Loucy (cell line): ENCODE measurements at regions not wholly inside any gene's neighbourhood (a gene's known extent, or its start where the extent isn't known, plus 50 kb on each side); places are given as distances from the start of the nearest gene placed in this dataset.

Source experiments
- H2AFZ ChIP-seq: fragments of 200-600 bp; sonication (generic); 2 replicates; pipeline ENCODE4 v1.6.0; 2016; ENCODE audit warnings: antibody characterized with exemption, mild to moderate bottlenecking, low read length, moderate library complexity
- H3F3A ChIP-seq: fragments of 200-600 bp; 2 replicates; pipeline ENCODE4 v1.6.0; 2016; ENCODE audit warnings: antibody characterized with exemption, low read depth, mild to moderate bottlenecking
- H3K27me3 ChIP-seq: fragments of 200-600 bp; sonication (generic); 2 replicates; pipeline ENCODE4 v1.6.1; 2014; ENCODE audit warnings: low read length, mild to moderate bottlenecking; ENCODE audit not compliant: insufficient read depth, poor library complexity, severe bottlenecking
- H3K36me3 ChIP-seq: fragments of 200-600 bp; sonication (generic); 2 replicates; pipeline ENCODE4 v1.6.1; 2016; ENCODE audit warnings: low read length; ENCODE audit not compliant: insufficient read depth
- H3K4me1 ChIP-seq: fragments of 200-600 bp; sonication (generic); 2 replicates; pipeline ENCODE4 v1.5.1; 2014; ENCODE audit warnings: low read length, mild to moderate bottlenecking; ENCODE audit not compliant: insufficient read depth, poor library complexity, severe bottlenecking
- H3K4me2 ChIP-seq: fragments of 200-600 bp; sonication (generic); 2 replicates; pipeline ENCODE4 v1.6.0; 2014; ENCODE audit warnings: antibody characterized with exemption, low read length, low read depth, mild to moderate bottlenecking; ENCODE audit not compliant: poor library complexity, severe bottlenecking
- H3K4me3 ChIP-seq: fragments of 200-600 bp; sonication (generic); 2 replicates; pipeline ENCODE4 v1.5.1; 2014; ENCODE audit warnings: low read length, mild to moderate bottlenecking, mixed read lengths; ENCODE audit not compliant: poor library complexity, severe bottlenecking
- H3K79me2 ChIP-seq: fragments of 200-600 bp; sonication (generic); 2 replicates; pipeline ENCODE4 v1.6.1; 2014; ENCODE audit warnings: low read length; ENCODE audit not compliant: insufficient read depth
- H3K9ac ChIP-seq: fragments of 200-600 bp; sonication (generic); 2 replicates; pipeline ENCODE4 v1.6.0; 2014; ENCODE audit warnings: mild to moderate bottlenecking, low read depth, low read length, moderate library complexity; ENCODE audit not compliant: poor library complexity, severe bottlenecking
- H3K9me2 ChIP-seq: fragments of 200-600 bp; sonication (generic); replicated peaks from 2 replicates; pipeline ENCODE4 v1.6.1; 2016; ENCODE audit warnings: low read depth, low read length, mixed read lengths
- H3K9me3 ChIP-seq: fragments of 200-600 bp; sonication (generic); 2 replicates; pipeline ENCODE4 v1.6.1; 2014; ENCODE audit warnings: mild to moderate bottlenecking, antibody characterized with exemption, low read length, low read depth; ENCODE audit not compliant: insufficient read depth
- H4K20me1 ChIP-seq: fragments of 200-600 bp; sonication (generic); 2 replicates; pipeline ENCODE4 v1.6.0; 2014; ENCODE audit warnings: antibody characterized with exemption, low read length, mild to moderate bottlenecking; ENCODE audit not compliant: insufficient read depth, poor library complexity, severe bottlenecking
- EZH2phosphoT487 ChIP-seq: fragments of 200-600 bp; IDR thresholded peaks from 2 replicates; pipeline ENCODE4 v1.6.1; 2018; ENCODE audit warnings: antibody characterized with exemption, mild to moderate bottlenecking, moderate library complexity, borderline replicate concordance
- TF ChIP-seq, protein P1 (sequence below): fragments of 200-600 bp; sonication (generic); conservative IDR thresholded peaks from 2 replicates; pipeline ENCODE4 v1.5.1; 2014; ENCODE audit warnings: mild to moderate bottlenecking, antibody characterized with exemption, low read length

DNA sequence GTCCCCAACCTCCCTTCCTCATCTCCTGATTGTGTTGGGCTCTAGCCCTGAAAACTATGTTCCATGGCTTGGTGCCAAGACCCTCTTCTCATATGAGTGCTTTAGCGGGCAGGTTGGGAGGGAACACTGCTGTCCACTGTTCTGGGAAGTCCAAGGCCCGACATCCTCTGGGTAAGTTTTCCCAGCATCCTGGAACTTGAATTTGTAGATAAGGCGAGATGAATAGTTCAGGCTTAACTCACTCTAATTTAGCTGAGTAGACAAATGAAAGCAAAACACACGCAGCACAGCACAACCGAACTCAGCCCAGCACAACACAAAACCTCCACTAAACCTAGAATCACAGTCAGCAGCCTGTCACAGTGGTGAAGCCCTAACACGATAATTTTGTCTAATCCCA is 95.3 kb upstream of the SLC28A3 start:
- no peaks in the 10 kb centered on the region for H3F3A ChIP-seq
- no peaks in the 10 kb centered on the region for H3K36me3 ChIP-seq
- H3K4me1 ChIP-seq = no peaks in the 10 kb centered on the region
- no peaks in the 10 kb centered on the region for H3K79me2 ChIP-seq
- TF ChIP-seq, protein P1, sequence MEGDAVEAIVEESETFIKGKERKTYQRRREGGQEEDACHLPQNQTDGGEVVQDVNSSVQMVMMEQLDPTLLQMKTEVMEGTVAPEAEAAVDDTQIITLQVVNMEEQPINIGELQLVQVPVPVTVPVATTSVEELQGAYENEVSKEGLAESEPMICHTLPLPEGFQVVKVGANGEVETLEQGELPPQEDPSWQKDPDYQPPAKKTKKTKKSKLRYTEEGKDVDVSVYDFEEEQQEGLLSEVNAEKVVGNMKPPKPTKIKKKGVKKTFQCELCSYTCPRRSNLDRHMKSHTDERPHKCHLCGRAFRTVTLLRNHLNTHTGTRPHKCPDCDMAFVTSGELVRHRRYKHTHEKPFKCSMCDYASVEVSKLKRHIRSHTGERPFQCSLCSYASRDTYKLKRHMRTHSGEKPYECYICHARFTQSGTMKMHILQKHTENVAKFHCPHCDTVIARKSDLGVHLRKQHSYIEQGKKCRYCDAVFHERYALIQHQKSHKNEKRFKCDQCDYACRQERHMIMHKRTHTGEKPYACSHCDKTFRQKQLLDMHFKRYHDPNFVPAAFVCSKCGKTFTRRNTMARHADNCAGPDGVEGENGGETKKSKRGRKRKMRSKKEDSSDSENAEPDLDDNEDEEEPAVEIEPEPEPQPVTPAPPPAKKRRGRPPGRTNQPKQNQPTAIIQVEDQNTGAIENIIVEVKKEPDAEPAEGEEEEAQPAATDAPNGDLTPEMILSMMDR = no peak
- TF ChIP-seq EZH2phosphoT487 = no peak
- H3K27me3 ChIP-seq = no peaks in the 10 kb centered on the region
- H4K20me1 ChIP-seq = no peaks in the 10 kb centered on the region
- H3K4me2 ChIP-seq = no peak overlapping the region
- no peak overlapping the region for H3K4me3 ChIP-seq
- no peak overlapping the region for H3K9ac ChIP-seq
- no peaks in the 10 kb centered on the region for H3K9me2 ChIP-seq
- no peaks in the 10 kb centered on the region; the same call in 1 of the 2 replicates for H3K9me3 ChIP-seq
- H2AFZ ChIP-seq = no peak overlapping the region

DNA sequence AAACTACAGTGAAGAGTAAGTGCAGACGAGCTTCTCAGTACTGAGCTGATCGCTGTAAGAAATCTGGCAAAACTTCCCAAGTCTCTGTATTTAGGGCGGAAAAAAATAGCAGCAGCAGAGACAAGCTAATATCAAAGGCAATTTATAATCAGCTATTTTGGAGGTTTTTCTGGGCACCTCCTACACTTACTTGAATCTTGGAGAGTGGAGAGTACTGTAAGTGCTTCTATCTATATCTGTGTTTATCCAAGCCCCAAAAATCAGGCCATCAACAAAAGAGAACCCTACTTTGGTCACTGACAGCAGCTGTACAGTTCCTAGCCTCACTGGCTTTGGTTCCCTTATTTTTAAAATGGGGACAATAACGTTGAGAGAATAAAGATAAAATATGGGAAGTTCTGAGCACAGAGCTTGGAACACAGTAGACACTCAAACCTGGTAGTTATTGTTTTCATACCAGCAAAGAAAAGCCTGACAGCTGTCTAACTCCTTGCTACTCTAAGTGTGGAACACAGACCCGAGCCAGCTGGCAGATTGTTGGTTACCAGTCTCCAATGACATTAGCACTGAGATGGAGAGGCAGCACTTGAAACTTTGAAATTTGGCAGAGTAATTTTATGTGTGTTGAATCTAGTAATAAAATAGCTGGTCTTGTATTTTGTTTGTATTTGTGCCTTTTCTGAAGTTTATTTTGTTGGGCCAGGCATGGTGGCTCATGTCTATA is 96.0 kb upstream of the SLC28A3 start:
- Histone ChIP-seq H4K20me1 (no peaks in the 10 kb centered on the region), H3K4me1 (no peaks in the 10 kb centered on the region)

DNA sequence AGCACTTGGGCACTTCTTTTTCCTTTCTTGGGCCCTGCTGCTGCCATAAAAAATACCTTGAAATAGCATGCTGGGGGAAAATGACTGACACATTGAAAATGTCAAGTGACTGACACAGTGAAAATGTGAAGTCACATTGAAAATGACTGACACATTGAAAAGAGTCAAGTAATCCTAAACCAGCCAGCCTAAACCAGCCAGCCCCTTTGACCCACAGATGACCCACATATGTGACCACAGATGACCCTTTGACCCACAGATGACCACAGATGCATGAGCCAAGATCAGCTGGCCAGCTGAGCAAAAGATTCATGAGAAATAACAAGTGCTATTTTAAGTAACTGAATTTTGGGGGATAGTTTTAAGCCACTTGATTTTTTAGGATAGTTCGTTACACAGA is 97.8 kb upstream of the SLC28A3 start:
- Histone ChIP-seq H3K9me3 (no peaks in the 10 kb centered on the region; the same call in 1 of the 2 replicates), H3K4me2 (no peak overlapping the region), H3K9me2 (no peaks in the 10 kb centered on the region), H2AFZ (no peak overlapping the region), H3K36me3 (no peaks in the 10 kb centered on the region), H4K20me1 (no peaks in the 10 kb centered on the region), H3K79me2 (no peaks in the 10 kb centered on the region), H3K9ac (no peak overlapping the region), H3F3A (no peaks in the 10 kb centered on the region), H3K4me3 (no peak overlapping the region), H3K4me1 (no peaks in the 10 kb centered on the region), H3K27me3 (no peaks in the 10 kb centered on the region)
- TF ChIP-seq, protein P1 = no peak
- no peak for TF ChIP-seq EZH2phosphoT487

More for the DNA sequence above, 96.0 kb upstream of the SLC28A3 start:
- Histone ChIP-seq H3K4me2 (no peak overlapping the region), H3K9me2 (no peaks in the 10 kb centered on the region), H3K27me3 (no peaks in the 10 kb centered on the region), H3K79me2 (no peaks in the 10 kb centered on the region), H3K36me3 (no peaks in the 10 kb centered on the region), H3F3A (no peaks in the 10 kb centered on the region), H2AFZ (no peak overlapping the region), H3K9me3 (no peaks in the 10 kb centered on the region; the same call in 1 of the 2 replicates), H3K9ac (no peak overlapping the region), H3K4me3 (no peak overlapping the region)
- TF ChIP-seq, protein P1 = no peak
- TF ChIP-seq EZH2phosphoT487 = no peak
